ENCODE measurements at regions not wholly inside any gene's neighbourhood (a gene's known extent, or its start where the extent isn't known, plus 50 kb on each side); places are given as distances from the start of the nearest gene placed in this dataset.

- Histone ChIP-seq H3K27ac (ENCODE audit: low read depth, low read length) (no peak overlapping the region), H3K4me1 (ENCODE audit: control insufficient read depth in 1 of 2, insufficient read depth in 2 of 2, low read length in 2 of 2) (no peaks in the 10 kb centered on the region), H3K9ac (ENCODE audit: low read length) (no peak overlapping the region), H3K27me3 (ENCODE audit: insufficient read depth, low read length) (no peaks in the 10 kb centered on the region), H4K20me1 (ENCODE audit: insufficient read depth) (no peaks in the 10 kb centered on the region), H3K9me2 (ENCODE audit: insufficient read depth) (no peaks in the 10 kb centered on the region), H3K9me3 (ENCODE audit: control insufficient read depth in 1 of 2, insufficient read depth in 1 of 2, low read depth in 1 of 2, low read length in 2 of 2) (no peaks in the 10 kb centered on the region), H2AFZ (ENCODE audit: low read depth, low read length, poor library complexity, severe bottlenecking) (peak overlapping the region; percentile 22), H3K36me3 (ENCODE audit: control insufficient read depth in 1 of 2, insufficient read depth in 2 of 2, low read length in 2 of 2) (no peaks in the 10 kb centered on the region), H3K4me3 (replicated peaks in 1 of 2; ENCODE audit: low read depth in 1 of 2, low read length in 2 of 2) (no peak overlapping the region), H3K79me2 (ENCODE audit: insufficient read depth, low read length) (no peaks in the 10 kb centered on the region), H3K4me2 (ENCODE audit: low read length) (no peak overlapping the region)
- ATAC-seq (no peak), DNase-seq (ENCODE audit: low read depth, low spot score) (no peak)
- ChIA-PET RAD21 (ENCODE audit: low non-redundant PET in 1 of 2, low total read pairs in 2 of 2, uncharacterized antibody in 2 of 2, unreplicated experiment in 2 of 2) (no interaction called here), CTCF (no interaction called here), POLR2A (no interaction called here)
- no TSS peak for BruUV-seq (replicated peaks)
- intact Hi-C loops (cut with micrococcal nuclease): no loop called here
- no peak for TF ChIP-seq ZNF274 (IDR thresholded peaks at IDR 0.05; ENCODE audit: low read depth, low read length)
- TF ChIP-seq ZBTB33 (IDR thresholded peaks at IDR 0.05; ENCODE audit: extremely low read depth, insufficient replicate concordance, low read length): no peak
- no peak for TF ChIP-seq JUND (IDR thresholded peaks at IDR 0.05)
- no peak for TF ChIP-seq CBX3 (IDR thresholded peaks at IDR 0.05; ENCODE audit: low read depth)
- no peak for TF ChIP-seq CTCF (IDR thresholded peaks at IDR 0.05 in 2 of 3, conservative IDR thresholded peaks at IDR 0.05 in 1 of 3; ENCODE audit: borderline replicate concordance in 1 of 3, insufficient read depth in 1 of 3, low read depth in 2 of 3, low read length in 2 of 3)
- no peak for TF ChIP-seq CEBPB (IDR thresholded peaks at IDR 0.05; ENCODE audit: low read depth)
- TF ChIP-seq ATF3 (IDR thresholded peaks at IDR 0.05): no peak
Measured at GRCh38 chr13:65268009-65268408, 1962.1 kb downstream of the PCDH9 start.

Measured in HCT116 (cell line).